ENCODE measurements at regions not wholly inside any gene's neighbourhood (a gene's known extent, or its start where the extent isn't known, plus 50 kb on each side); places are given as distances from the start of the nearest gene placed in this dataset.

DNA sequence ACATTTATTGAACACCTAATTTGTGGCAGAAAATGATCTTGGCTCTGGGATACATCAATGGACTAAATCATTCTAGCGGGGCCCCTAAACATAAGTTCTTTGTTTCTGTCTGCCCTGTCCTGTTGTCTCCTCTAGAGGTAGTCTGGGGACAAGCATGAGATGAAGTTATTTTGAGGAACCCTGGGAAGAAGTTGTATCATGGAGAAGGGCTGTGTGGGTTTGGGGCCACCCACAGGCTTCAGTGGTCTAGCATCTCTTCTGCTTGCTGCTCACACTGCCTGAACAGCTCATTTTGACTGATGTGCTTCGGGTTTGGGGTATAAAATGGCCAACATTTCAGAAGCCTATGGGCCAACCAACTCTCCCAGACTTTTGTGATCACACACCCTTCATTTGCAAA lies 50.3 kb upstream of the OSBPL11 start:
- Histone ChIP-seq H3K9ac (ENCODE audit: low read length) (no peak overlapping the region), H3K27me3 (ENCODE audit: low read length) (no peaks in the 10 kb centered on the region), H3K36me3 (ENCODE audit: insufficient read depth, low read length) (no peaks in the 10 kb centered on the region), H3K79me2 (ENCODE audit: low read length) (no peaks in the 10 kb centered on the region), H2AFZ (ENCODE audit: low read length) (no peak overlapping the region), H3K4me3 (ENCODE audit: low read length) (no peak overlapping the region), H3K4me2 (ENCODE audit: low read depth, low read length, poor library complexity, severe bottlenecking) (no peak overlapping the region), H4K20me1 (ENCODE audit: insufficient read depth, low read depth, low read length) (no peaks in the 10 kb centered on the region), H3K9me2 (replicated peaks; ENCODE audit: insufficient read depth, low read length) (no peaks in the 10 kb centered on the region), H3K4me1 (ENCODE audit: low read length) (no peaks in the 10 kb centered on the region), H3K9me3 (ENCODE audit: low read length) (no peaks in the 10 kb centered on the region), H3K27ac (ENCODE audit: low read length) (no peak overlapping the region)
- no peak for DNase-seq

DNA sequence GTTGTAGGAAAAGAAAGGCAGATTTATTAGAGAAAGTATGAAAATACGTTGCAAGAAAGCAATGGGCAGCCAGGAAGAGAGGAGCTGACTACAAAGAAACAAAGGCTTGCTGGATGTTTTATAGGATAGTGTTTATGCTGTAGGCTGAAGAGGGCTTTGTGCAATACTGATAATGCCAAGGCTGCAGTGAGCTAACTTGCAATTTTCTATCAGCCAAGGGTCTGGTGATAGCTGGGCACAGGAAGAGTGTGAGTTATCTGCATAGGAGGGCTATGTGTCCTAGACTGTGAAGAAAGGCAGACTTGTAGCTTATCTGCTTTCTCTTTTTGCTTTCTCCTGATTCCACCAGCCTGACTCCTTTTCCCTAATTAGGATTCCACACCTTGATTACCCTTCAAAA lies 51.3 kb upstream of the OSBPL11 start:
- H3K79me2 ChIP-seq (ENCODE audit: low read length) = no peaks in the 10 kb centered on the region
- no peaks in the 10 kb centered on the region for H3K4me1 ChIP-seq (ENCODE audit: low read length)
- H3K9ac ChIP-seq (ENCODE audit: low read length) = no peak overlapping the region
- no peaks in the 10 kb centered on the region for H3K9me3 ChIP-seq (ENCODE audit: low read length)
- no peak for DNase-seq
- no peak overlapping the region for H3K27ac ChIP-seq (ENCODE audit: low read length)
- no peaks in the 10 kb centered on the region for H3K36me3 ChIP-seq (ENCODE audit: insufficient read depth, low read length)
- no peak overlapping the region for H3K4me3 ChIP-seq (ENCODE audit: low read length)
- no peaks in the 10 kb centered on the region for H4K20me1 ChIP-seq (ENCODE audit: insufficient read depth, low read depth, low read length)
- H3K9me2 ChIP-seq (replicated peaks; ENCODE audit: insufficient read depth, low read length) = no peaks in the 10 kb centered on the region
- H3K27me3 ChIP-seq (ENCODE audit: low read length) = no peaks in the 10 kb centered on the region
- H3K4me2 ChIP-seq (ENCODE audit: low read depth, low read length, poor library complexity, severe bottlenecking) = no peak overlapping the region
- no peak overlapping the region for H2AFZ ChIP-seq (ENCODE audit: low read length)

DNA sequence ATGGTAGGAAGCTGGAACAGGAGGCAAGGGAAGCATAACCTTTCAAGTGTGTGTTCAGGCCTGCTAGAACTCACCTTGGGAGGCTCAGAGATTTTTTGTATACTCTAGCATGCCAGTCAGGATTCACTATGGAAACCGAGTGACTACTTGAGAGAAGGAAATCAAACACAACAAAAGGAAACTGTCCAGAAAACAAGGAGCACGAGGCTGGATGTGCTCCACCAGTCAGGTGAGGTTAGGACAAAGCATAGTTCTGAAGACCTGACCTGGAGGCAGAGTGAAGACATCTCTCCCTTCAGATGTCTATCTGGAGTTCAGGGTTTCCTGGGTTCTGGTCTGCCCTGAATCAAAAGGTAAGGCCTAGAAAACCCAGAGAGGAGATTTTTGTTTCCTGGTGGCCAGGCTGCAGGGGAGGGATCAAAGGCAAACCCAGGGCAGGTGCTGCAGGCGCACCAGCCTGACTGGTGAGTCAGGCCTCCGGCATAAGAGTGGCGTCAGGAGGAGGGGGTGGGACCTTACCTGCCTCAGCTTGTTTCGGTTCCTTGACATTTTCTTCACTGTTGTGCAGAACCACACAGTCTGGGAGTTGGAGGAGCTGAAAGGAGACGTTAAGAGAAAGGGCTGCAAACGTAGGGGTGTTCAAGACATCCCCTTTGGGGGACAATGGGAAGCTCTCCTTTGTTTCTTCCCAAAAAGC lies 52.2 kb upstream of the OSBPL11 start:
- Histone ChIP-seq H3K27ac (ENCODE audit: low read length) (no peak overlapping the region), H3K9me3 (ENCODE audit: low read length) (no peaks in the 10 kb centered on the region), H4K20me1 (ENCODE audit: insufficient read depth, low read depth, low read length) (no peaks in the 10 kb centered on the region), H3K4me1 (ENCODE audit: low read length) (no peaks in the 10 kb centered on the region), H3K4me2 (ENCODE audit: low read depth, low read length, poor library complexity, severe bottlenecking) (no peak overlapping the region), H3K79me2 (ENCODE audit: low read length) (no peaks in the 10 kb centered on the region), H3K36me3 (ENCODE audit: insufficient read depth, low read length) (no peaks in the 10 kb centered on the region), H2AFZ (ENCODE audit: low read length) (no peak overlapping the region), H3K4me3 (ENCODE audit: low read length) (no peak overlapping the region), H3K9me2 (replicated peaks; ENCODE audit: insufficient read depth, low read length) (no peaks in the 10 kb centered on the region), H3K9ac (ENCODE audit: low read length) (no peak overlapping the region), H3K27me3 (ENCODE audit: low read length) (no peaks in the 10 kb centered on the region)
- no peak for DNase-seq

DNA sequence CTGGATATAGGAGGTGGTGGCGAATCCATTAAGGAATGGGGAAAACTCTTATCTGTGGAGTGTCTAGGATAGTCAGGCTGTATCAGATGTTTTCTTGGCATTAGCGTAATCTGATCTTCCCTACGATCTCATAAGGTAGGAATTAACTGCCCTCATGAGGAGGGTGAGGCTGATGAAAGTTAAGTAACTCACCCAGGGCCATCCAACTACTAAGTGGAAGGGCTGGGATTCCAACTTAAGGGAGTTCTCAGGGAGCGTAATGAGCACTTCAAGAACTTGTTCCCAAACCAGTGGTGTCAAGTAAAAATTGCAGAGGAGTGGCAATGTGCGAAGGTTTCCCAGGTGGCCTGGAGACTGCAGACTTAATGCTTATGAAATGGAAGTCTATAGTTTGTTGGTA lies 55.9 kb upstream of the OSBPL11 start:
- Histone ChIP-seq H3K4me1 (ENCODE audit: low read length) (no peaks in the 10 kb centered on the region), H3K27me3 (ENCODE audit: low read length) (no peaks in the 10 kb centered on the region), H3K36me3 (ENCODE audit: insufficient read depth, low read length) (no peaks in the 10 kb centered on the region), H2AFZ (ENCODE audit: low read length) (no peak overlapping the region), H3K27ac (ENCODE audit: low read length) (no peak overlapping the region), H3K9me2 (replicated peaks; ENCODE audit: insufficient read depth, low read length) (no peaks in the 10 kb centered on the region), H3K79me2 (ENCODE audit: low read length) (no peaks in the 10 kb centered on the region), H3K4me3 (ENCODE audit: low read length) (no peak overlapping the region), H4K20me1 (ENCODE audit: insufficient read depth, low read depth, low read length) (no peaks in the 10 kb centered on the region), H3K9me3 (ENCODE audit: low read length) (no peaks in the 10 kb centered on the region), H3K9ac (ENCODE audit: low read length) (no peak overlapping the region), H3K4me2 (ENCODE audit: low read depth, low read length, poor library complexity, severe bottlenecking) (no peak overlapping the region)
- no peak for DNase-seq

DNA sequence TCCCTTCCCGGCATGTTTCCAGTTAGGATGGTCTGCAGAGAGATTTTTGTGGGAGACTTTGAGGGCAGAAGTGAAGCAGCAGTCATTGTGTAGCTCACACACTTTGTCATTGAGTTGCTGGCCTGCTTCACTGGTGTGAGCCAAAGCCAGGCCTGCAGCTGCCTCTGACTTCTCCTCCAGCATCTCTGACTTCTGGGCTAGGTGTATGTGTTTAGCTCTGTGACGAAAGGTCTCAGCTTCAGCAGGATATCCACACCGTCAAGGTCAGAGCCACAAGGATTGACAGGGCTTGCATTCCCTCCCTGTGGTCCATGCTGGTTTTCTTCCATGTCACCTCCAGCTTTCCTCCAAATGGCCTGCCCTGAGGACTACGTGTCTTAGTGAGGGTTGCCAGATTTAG lies 57.1 kb upstream of the OSBPL11 start:
- Histone ChIP-seq H2AFZ (ENCODE audit: low read length) (no peak overlapping the region), H3K4me1 (ENCODE audit: low read length) (no peaks in the 10 kb centered on the region), H3K9ac (ENCODE audit: low read length) (no peak overlapping the region), H3K27me3 (ENCODE audit: low read length) (no peaks in the 10 kb centered on the region), H3K79me2 (ENCODE audit: low read length) (no peaks in the 10 kb centered on the region), H3K9me2 (replicated peaks; ENCODE audit: insufficient read depth, low read length) (no peaks in the 10 kb centered on the region), H3K4me2 (ENCODE audit: low read depth, low read length, poor library complexity, severe bottlenecking) (no peak overlapping the region), H3K27ac (ENCODE audit: low read length) (no peak overlapping the region), H3K4me3 (ENCODE audit: low read length) (no peak overlapping the region), H3K9me3 (ENCODE audit: low read length) (no peaks in the 10 kb centered on the region), H4K20me1 (ENCODE audit: insufficient read depth, low read depth, low read length) (no peaks in the 10 kb centered on the region), H3K36me3 (ENCODE audit: insufficient read depth, low read length) (no peaks in the 10 kb centered on the region)
- no peak for DNase-seq

DNA sequence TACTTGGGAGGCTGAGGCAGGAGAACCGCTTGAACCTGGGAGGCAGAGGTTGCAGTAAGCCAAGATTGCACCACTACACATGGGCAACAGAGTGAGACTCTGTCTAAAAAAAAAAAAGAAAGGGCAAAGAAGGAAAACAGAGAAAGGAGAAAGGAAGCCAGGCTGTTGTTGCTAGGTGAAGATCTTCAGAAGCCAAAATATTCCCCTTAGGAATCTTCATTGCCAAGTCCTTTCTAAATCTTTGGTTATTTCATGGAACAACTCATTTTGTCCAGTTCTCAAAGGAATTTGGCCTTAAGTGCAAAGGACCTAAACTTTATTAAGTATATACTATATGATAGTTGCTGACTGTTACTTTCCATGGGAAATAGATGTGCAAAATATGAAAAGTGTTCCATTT lies 59.2 kb upstream of the OSBPL11 start:
- no peaks in the 10 kb centered on the region for H3K4me1 ChIP-seq (ENCODE audit: low read length)
- H3K9me2 ChIP-seq (replicated peaks; ENCODE audit: insufficient read depth, low read length) = no peaks in the 10 kb centered on the region
- H3K9ac ChIP-seq (ENCODE audit: low read length) = no peak overlapping the region
- no peak overlapping the region for H2AFZ ChIP-seq (ENCODE audit: low read length)
- H3K36me3 ChIP-seq (ENCODE audit: insufficient read depth, low read length) = no peaks in the 10 kb centered on the region
- H4K20me1 ChIP-seq (ENCODE audit: insufficient read depth, low read depth, low read length) = no peaks in the 10 kb centered on the region
- no peaks in the 10 kb centered on the region for H3K9me3 ChIP-seq (ENCODE audit: low read length)
- no peak overlapping the region for H3K4me2 ChIP-seq (ENCODE audit: low read depth, low read length, poor library complexity, severe bottlenecking)
- H3K27me3 ChIP-seq (ENCODE audit: low read length) = no peaks in the 10 kb centered on the region
- no peak overlapping the region for H3K27ac ChIP-seq (ENCODE audit: low read length)
- no peak for DNase-seq
- H3K79me2 ChIP-seq (ENCODE audit: low read length) = no peaks in the 10 kb centered on the region
- H3K4me3 ChIP-seq (ENCODE audit: low read length) = no peak overlapping the region

DNA sequence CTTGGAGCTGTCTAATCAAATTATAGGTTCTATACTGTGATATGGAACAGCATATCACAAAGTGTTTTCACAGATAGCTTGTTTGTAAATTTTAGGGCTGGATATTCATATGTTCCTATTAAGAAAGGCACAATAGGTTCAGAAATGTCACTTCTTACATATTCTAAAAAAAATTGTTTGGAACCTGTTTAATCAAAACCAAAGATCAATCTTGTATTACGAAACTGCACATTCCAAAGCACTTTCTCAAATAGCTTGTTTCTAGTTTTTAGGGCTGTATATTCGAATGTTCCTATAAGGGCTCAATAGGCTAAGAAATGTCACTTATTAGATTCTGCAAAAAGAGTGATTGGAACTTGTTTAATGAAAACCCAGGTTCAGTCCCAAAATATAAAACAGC lies 67.4 kb upstream of the OSBPL11 start:
- no peaks in the 10 kb centered on the region for H3K9me3 ChIP-seq (ENCODE audit: low read length)
- H3K4me2 ChIP-seq (ENCODE audit: low read depth, low read length, poor library complexity, severe bottlenecking) = no peak overlapping the region
- no peak overlapping the region for H3K4me3 ChIP-seq (ENCODE audit: low read length)
- no peaks in the 10 kb centered on the region for H3K79me2 ChIP-seq (ENCODE audit: low read length)
- no peaks in the 10 kb centered on the region for H3K4me1 ChIP-seq (ENCODE audit: low read length)
- H4K20me1 ChIP-seq (ENCODE audit: insufficient read depth, low read depth, low read length) = no peaks in the 10 kb centered on the region
- H3K36me3 ChIP-seq (ENCODE audit: insufficient read depth, low read length) = no peaks in the 10 kb centered on the region
- H3K9ac ChIP-seq (ENCODE audit: low read length) = no peak overlapping the region
- H3K27ac ChIP-seq (ENCODE audit: low read length) = no peak overlapping the region
- no peak for DNase-seq
- H3K27me3 ChIP-seq (ENCODE audit: low read length) = no peaks in the 10 kb centered on the region
- H2AFZ ChIP-seq (ENCODE audit: low read length) = no peak overlapping the region
- H3K9me2 ChIP-seq (replicated peaks; ENCODE audit: insufficient read depth, low read length) = no peaks in the 10 kb centered on the region

DNA sequence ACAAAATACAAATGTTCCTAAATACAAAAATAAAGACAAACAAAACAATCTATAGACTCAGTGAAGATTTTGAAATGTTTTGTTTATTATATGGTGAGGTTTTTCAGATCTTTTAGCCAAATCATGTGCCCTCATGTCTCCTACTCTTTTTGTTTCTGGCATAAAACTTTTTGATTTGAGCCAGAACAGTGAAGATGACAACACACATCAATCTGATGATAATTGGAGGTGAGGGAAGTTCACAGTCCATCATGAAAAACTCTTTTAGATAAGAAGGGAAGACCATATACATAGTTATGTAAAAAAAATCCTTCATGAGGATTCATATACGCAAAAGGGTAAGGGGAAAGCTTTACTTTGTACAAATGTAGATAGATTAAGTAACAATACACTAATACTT lies 75.1 kb upstream of the OSBPL11 start:
- Histone ChIP-seq H3K27me3 (ENCODE audit: low read length) (no peaks in the 10 kb centered on the region), H3K9me3 (ENCODE audit: low read length) (no peaks in the 10 kb centered on the region), H4K20me1 (ENCODE audit: insufficient read depth, low read depth, low read length) (no peaks in the 10 kb centered on the region), H3K9me2 (replicated peaks; ENCODE audit: insufficient read depth, low read length) (no peaks in the 10 kb centered on the region), H3K79me2 (ENCODE audit: low read length) (no peaks in the 10 kb centered on the region), H3K36me3 (ENCODE audit: insufficient read depth, low read length) (no peaks in the 10 kb centered on the region), H3K4me1 (ENCODE audit: low read length) (no peaks in the 10 kb centered on the region), H3K9ac (ENCODE audit: low read length) (no peak overlapping the region), H3K27ac (ENCODE audit: low read length) (no peak overlapping the region), H3K4me3 (ENCODE audit: low read length) (no peak overlapping the region), H2AFZ (ENCODE audit: low read length) (no peak overlapping the region), H3K4me2 (ENCODE audit: low read depth, low read length, poor library complexity, severe bottlenecking) (no peak overlapping the region)
- no peak for DNase-seq

DNA sequence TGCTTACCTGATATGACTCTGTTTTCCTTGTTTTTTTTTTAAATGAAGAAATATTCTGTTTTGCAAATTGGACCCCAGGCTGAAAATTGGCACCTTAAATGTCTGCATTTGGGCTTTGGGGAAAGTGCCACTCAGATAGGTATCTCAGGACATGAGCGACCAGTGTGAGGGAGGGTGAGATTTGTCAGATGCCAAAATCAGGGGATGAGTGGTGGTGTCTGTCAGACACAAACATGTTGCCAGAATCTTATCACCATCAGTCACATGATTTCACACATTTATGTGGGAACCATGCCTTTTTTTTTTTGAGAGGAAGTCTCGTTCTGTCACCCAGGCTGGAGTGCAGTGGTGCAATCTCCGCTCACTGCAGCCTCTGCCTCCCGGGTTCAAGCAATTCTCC lies 75.6 kb upstream of the OSBPL11 start:
- no peaks in the 10 kb centered on the region for H3K9me2 ChIP-seq (replicated peaks; ENCODE audit: insufficient read depth, low read length)
- no peaks in the 10 kb centered on the region for H3K9me3 ChIP-seq (ENCODE audit: low read length)
- no peak overlapping the region for H3K4me2 ChIP-seq (ENCODE audit: low read depth, low read length, poor library complexity, severe bottlenecking)
- no peaks in the 10 kb centered on the region for H3K36me3 ChIP-seq (ENCODE audit: insufficient read depth, low read length)
- no peaks in the 10 kb centered on the region for H3K4me1 ChIP-seq (ENCODE audit: low read length)
- H2AFZ ChIP-seq (ENCODE audit: low read length) = no peak overlapping the region
- H3K79me2 ChIP-seq (ENCODE audit: low read length) = no peaks in the 10 kb centered on the region
- no peak overlapping the region for H3K27ac ChIP-seq (ENCODE audit: low read length)
- H3K9ac ChIP-seq (ENCODE audit: low read length) = no peak overlapping the region
- no peaks in the 10 kb centered on the region for H4K20me1 ChIP-seq (ENCODE audit: insufficient read depth, low read depth, low read length)
- DNase-seq = no peak
- H3K4me3 ChIP-seq (ENCODE audit: low read length) = no peak overlapping the region
- no peaks in the 10 kb centered on the region for H3K27me3 ChIP-seq (ENCODE audit: low read length)

All from Karpas-422 (cell line).